HepG2 (cell line): ENCODE measurements at regions not wholly inside any gene's neighbourhood (a gene's known extent, or its start where the extent isn't known, plus 50 kb on each side); places are given as distances from the start of the nearest gene placed in this dataset.

Experiments
- ATAC-seq: fragments of 200-7000 bp; cut with Tn5 transposase; 3 replicates; pipeline ENCODE4 v1.9.1; 2020; ENCODE audit warnings: mild to moderate bottlenecking, moderate library complexity
- BruUV-seq: library from RNA; stranded (reverse); fragments of 400-500 nt; replicated peaks from 2 replicates; lab custom pipeline; 2021; lab: Mats Ljungman, UMichigan
- CTCF ChIA-PET: fragments of 300-600 bp; formaldehyde crosslinking; extraction: SDS; loops from one replicate; lab custom pipeline; 2021; ENCODE audit warnings: low total read pairs, inconsistent platforms, low intra/inter-chr PET ratio; lab: Yijun Ruan, JAX
- POLR2A ChIA-PET: fragments of 350-600 bp; sonication (Branson Sonifier 250); formaldehyde crosslinking; loops from one replicate; lab custom pipeline; 2020; ENCODE audit warnings: antibody characterized with exemption, inconsistent platforms; lab: Yijun Ruan, JAX
- DNase-seq: peaks from one replicate; pipeline ENCODE4 v3.0.0-alpha.2; 2015; ENCODE audit warnings: low spot score
- FAIRE-seq: peaks from 3 replicates; lab custom pipeline; 2011; peaks lifted over from hg19 to GRCh38; lab: Jason Lieb, UNC
- H2AFZ ChIP-seq: one replicate; pipeline ENCODE4 v1.6.1; 2011; ENCODE audit warnings: low read length, inconsistent platforms
- H3K27ac ChIP-seq: fragments of 300-600 bp; 3 replicates; pipeline ENCODE4 v1.8.0; 2011; ENCODE audit warnings: mixed run types, mild to moderate bottlenecking, mixed read lengths, low read length, inconsistent platforms; ENCODE audit not compliant: insufficient read depth; ENCODE audit errors: extremely low read length
- H3K27me3 ChIP-seq, 2 experiments: fragments of 200-600 bp in 1 of 2; 2 replicates in 1 of 2; 3 replicates in 1 of 2; pipeline versions ENCODE4 v1.6.0 to v1.8.0; 2011; ENCODE audit warnings: low read length in 2 of 2, mild to moderate bottlenecking in 2 of 2, moderate library complexity in 2 of 2, inconsistent platforms in 1 of 2; ENCODE audit not compliant: insufficient read depth in 2 of 2, control insufficient read depth in 1 of 2
- H3K36me3 ChIP-seq, 2 experiments: fragments of 200-600 bp in 1 of 2; replicated peaks in 1 of 2; 2 replicates in 1 of 2; 3 replicates in 1 of 2; pipeline versions ENCODE4 v1.5.1 to v1.8.0; 2011; ENCODE audit warnings: low read length in 2 of 2, inconsistent platforms in 1 of 2; ENCODE audit not compliant: insufficient read depth in 2 of 2, control insufficient read depth in 1 of 2
- H3K4me1 ChIP-seq: 2 replicates; pipeline ENCODE4 v1.5.1; 2012; ENCODE audit warnings: low read length, inconsistent platforms; ENCODE audit not compliant: insufficient read depth
- H3K4me2 ChIP-seq: 2 replicates; pipeline ENCODE4 v1.6.0; 2011; ENCODE audit warnings: low read depth, low read length, inconsistent platforms
- H3K4me3 ChIP-seq, 3 experiments: fragments of 200-600 bp in 1 of 3; sonication (generic), shearing (Covaris generic) in 1 of 3; replicated peaks in 1 of 3; 2 replicates each; pipeline ENCODE4 v1.5.1; 2011 to 2016; ENCODE audit warnings: low read length in 3 of 3, inconsistent platforms in 2 of 3, low read depth in 2 of 3, mild to moderate bottlenecking in 2 of 3, control low read depth in 1 of 3, mixed read lengths in 1 of 3; ENCODE audit not compliant: insufficient read depth in 1 of 3
- H3K79me2 ChIP-seq: one replicate; pipeline ENCODE4 v1.6.1; 2011; ENCODE audit warnings: low read length, inconsistent platforms; ENCODE audit not compliant: insufficient read depth
- H3K9ac ChIP-seq: 2 replicates; pipeline ENCODE4 v1.6.0; 2011; ENCODE audit warnings: mild to moderate bottlenecking, low read depth, low read length, inconsistent platforms; ENCODE audit not compliant: insufficient read depth
- H3K9me3 ChIP-seq: 2 replicates; pipeline ENCODE4 v1.5.1; 2012; ENCODE audit warnings: mild to moderate bottlenecking, low read length
- H4K20me1 ChIP-seq: 2 replicates; pipeline ENCODE4 v1.6.0; 2011; ENCODE audit warnings: inconsistent platforms, mild to moderate bottlenecking, low read length, moderate library complexity; ENCODE audit not compliant: insufficient read depth
- BRD4 ChIP-seq: sonication (generic); formaldehyde crosslinking; IDR thresholded peaks from 2 replicates; pipeline ENCODE4 v1.4.0; 2020; ENCODE audit warnings: missing genetic modification reagents
- CC2D1A ChIP-seq: sonication (generic); formaldehyde crosslinking; IDR thresholded peaks from 2 replicates; pipeline ENCODE4 v1.8.1; 2023; ENCODE audit warnings: mild to moderate bottlenecking, missing genetic modification reagents
- DBP ChIP-seq: sonication (generic); formaldehyde crosslinking; IDR thresholded peaks from 2 replicates; pipeline ENCODE4 v1.4.0; 2020; ENCODE audit warnings: missing genetic modification reagents; ENCODE audit errors: not compliant biosample characterization
- E2F5 ChIP-seq: sonication (generic); formaldehyde crosslinking; conservative IDR thresholded peaks from 2 replicates; pipeline ENCODE4 v1.4.0; 2020; ENCODE audit warnings: missing genetic modification reagents
- EEA1 ChIP-seq: sonication (generic); formaldehyde crosslinking; IDR thresholded peaks from 2 replicates; pipeline ENCODE4 v1.5.1; 2020; ENCODE audit warnings: mild to moderate bottlenecking, missing genetic modification reagents, borderline replicate concordance
- FUBP1 ChIP-seq: sonication (generic); formaldehyde crosslinking; IDR thresholded peaks from 2 replicates; pipeline ENCODE4 v1.5.1; 2020; ENCODE audit warnings: missing genetic modification reagents, mild to moderate bottlenecking, borderline replicate concordance
- HHEX ChIP-seq: IDR thresholded peaks from 2 replicates; pipeline ENCODE4 v1.6.1; 2016; ENCODE audit warnings: control low read depth
- HNRNPL ChIP-seq: fragments of 200-400 bp; formaldehyde crosslinking; IDR thresholded peaks from 2 replicates; pipeline ENCODE4 v1.6.1; 2017; ENCODE audit warnings: mild to moderate bottlenecking, low read depth, low read length
- HOMEZ ChIP-seq: IDR thresholded peaks from 2 replicates; pipeline ENCODE4 v1.6.1; 2016; ENCODE audit warnings: low read depth
- MAFF ChIP-seq: IDR thresholded peaks from 2 replicates; pipeline ENCODE4 v1.6.1; 2011; ENCODE audit warnings: low read depth, low read length, improper control_type of control experiment
- SP4 ChIP-seq: sonication (generic); formaldehyde crosslinking; IDR thresholded peaks from 2 replicates; pipeline ENCODE4 v1.8.1; 2023; ENCODE audit warnings: mild to moderate bottlenecking, missing genetic modification reagents
- STAG1 ChIP-seq: sonication (generic); formaldehyde crosslinking; IDR thresholded peaks from 2 replicates; pipeline ENCODE4 v1.4.0; 2020; ENCODE audit warnings: missing genetic modification reagents
- TARDBP ChIP-seq: sonication (generic); formaldehyde crosslinking; IDR thresholded peaks from 2 replicates; pipeline ENCODE4 v1.8.0; 2022; ENCODE audit warnings: mild to moderate bottlenecking, missing genetic modification reagents
- ZNF335 ChIP-seq: sonication (generic); formaldehyde crosslinking; IDR thresholded peaks from 2 replicates; pipeline ENCODE4 v1.4.0; 2020; ENCODE audit warnings: missing genetic modification reagents
- ZNF615 ChIP-seq: sonication (generic); formaldehyde crosslinking; IDR thresholded peaks from 2 replicates; pipeline ENCODE4 v1.5.0; 2020; ENCODE audit warnings: mild to moderate bottlenecking, missing genetic modification reagents, borderline replicate concordance
- WGBS: methylation state at CpG from one replicate; pipeline ENCODE4 v1.1.6; 2017; ENCODE audit warnings: low lambda C conversion rate; 5-methylcytosine and 5-hydroxymethylcytosine counted together
- in situ Hi-C: cut with HindIII; loops from 2 replicates; pipeline ENCODE4 v1.10.0; 2017; ENCODE audit warnings: low pct_unique_long_range_greater_than_20kb; ENCODE audit not compliant: extremely low pct_ligation_motif_present
- intact Hi-C: fragments of 100-400 bp; cut with micrococcal nuclease; formaldehyde crosslinking; loops from one replicate; pipeline ENCODE4 v1.10.0; 2022; ENCODE audit not compliant: unreplicated experiment

- 2% methylated on average over 2 of the region's 2 CpGs for WGBS
- Histone ChIP-seq H3K9ac (no peak overlapping the region), H3K36me3 (no peaks in the 10 kb centered on the region), H3K27me3 (no peaks in the 10 kb centered on the region; a peak in 1 of 5 replicates), H2AFZ (no peak overlapping the region), H3K4me2 (no peak overlapping the region), H4K20me1 (no peaks in the 10 kb centered on the region), H3K4me1 (peaks cover 17% of the 10 kb centered on the region), H3K27ac (no peak overlapping the region), H3K4me3 (no peak overlapping the region), H3K9me3 (no peaks in the 10 kb centered on the region), H3K79me2 (no peaks in the 10 kb centered on the region)
- FAIRE-seq (no peak), DNase-seq (no peak), ATAC-seq (no peak)
- in situ Hi-C loops, result no loop called here
- no peak for TF ChIP-seq TARDBP (CRISPR knock-in tag)
- TF ChIP-seq ZNF615 (CRISPR knock-in tag), result no peak
- no peak for TF ChIP-seq STAG1 (CRISPR knock-in tag)
- no peak for TF ChIP-seq E2F5
- no peak for TF ChIP-seq FUBP1 (CRISPR knock-in tag)
- TF ChIP-seq HNRNPL, result no peak
- TF ChIP-seq ZNF335 (CRISPR knock-in tag), result no peak
- TF ChIP-seq HOMEZ (CRISPR knock-in tag), result no peak
- TF ChIP-seq CC2D1A (CRISPR knock-in tag), result no peak
- TF ChIP-seq DBP (CRISPR knock-in tag), result no peak
- no peak for TF ChIP-seq HHEX (CRISPR knock-in tag)
- TF ChIP-seq MAFF, result no peak
- TF ChIP-seq EEA1 (CRISPR knock-in tag), result no peak
- TF ChIP-seq BRD4 (CRISPR knock-in tag), result no peak
- TF ChIP-seq SP4 (CRISPR knock-in tag), result no peak
- BruUV-seq, result no TSS peak
- CTCF ChIA-PET, result no interaction called here
- intact Hi-C loops, result no loop called here
- POLR2A ChIA-PET, result no interaction called here
Observed at GRCh38 chr14:55928276-55928675, 189.9 kb upstream of the PELI2 start.
